ENCODE measurements at regions not wholly inside any gene's neighbourhood (a gene's known extent, or its start where the extent isn't known, plus 50 kb on each side); places are given as distances from the start of the nearest gene placed in this dataset.
A peak's percentile ranks its signal among the peaks of the same experiment; 100 is the strongest.

GRCh38 chr6:91476000-91476399, 889.1 kb upstream of the MAP3K7 start (continued):
- TF ChIP-seq FOXM1 (IDR thresholded peaks at IDR 0.05; ENCODE audit: low read depth, low read length) (no peak), RELA (IDR thresholded peaks at IDR 0.05; ENCODE audit: borderline replicate concordance, partially characterized antibody) (no peak), BMI1 (IDR thresholded peaks at IDR 0.05; ENCODE audit: borderline replicate concordance) (no peak), ZNF207 (IDR thresholded peaks at IDR 0.05; ENCODE audit: borderline replicate concordance) (no peak), NR2F1 (conservative IDR thresholded peaks at IDR 0.05) (no peak), MEF2B (IDR thresholded peaks at IDR 0.05; ENCODE audit: partially characterized antibody, poor library complexity, severe bottlenecking) (no peak), JUND (IDR thresholded peaks at IDR 0.05; ENCODE audit: low read depth, low read length) (no peak), BRCA1 (IDR thresholded peaks at IDR 0.05; ENCODE audit: low read depth, low read length) (no peak), RBBP5 (conservative IDR thresholded peaks at IDR 0.05) (no peak), ZSCAN29 (IDR thresholded peaks at IDR 0.05) (no peak), EGR1 (IDR thresholded peaks at IDR 0.05; ENCODE audit: borderline replicate concordance in 1 of 2, low read depth in 2 of 2, low read length in 2 of 2) (no peak), CBFB (IDR thresholded peaks at IDR 0.05; ENCODE audit: low read depth) (no peak), REST (IDR thresholded peaks at IDR 0.05; ENCODE audit: low read depth, low read length) (no peak), USF2 (IDR thresholded peaks at IDR 0.05; ENCODE audit: borderline replicate concordance, low read depth, low read length) (peak; percentile 57; the same call in 1 of the 2 replicates), BCL3 (IDR thresholded peaks at IDR 0.05; ENCODE audit: borderline replicate concordance, insufficient read depth, low read depth, low read length, poor library complexity, severe bottlenecking) (no peak), LARP7 (IDR thresholded peaks at IDR 0.05) (no peak), NFXL1 (IDR thresholded peaks at IDR 0.05; ENCODE audit: borderline replicate concordance) (no peak), IKZF1 (conservative IDR thresholded peaks at IDR 0.05) (0 out of 2 replicates have a peak, but pooled peaks have one; percentile 29), SIX5 (IDR thresholded peaks at IDR 0.05; ENCODE audit: low read depth, low read length, severe bottlenecking) (no peak), RUNX3 (IDR thresholded peaks at IDR 0.05; ENCODE audit: low read length) (0 out of 2 replicates have a peak, but pooled peaks have one; percentile 16), NR2C1 (IDR thresholded peaks at IDR 0.05) (no peak), TAF1 (IDR thresholded peaks at IDR 0.05; ENCODE audit: borderline replicate concordance, low read depth, low read length) (no peak), MXI1 (IDR thresholded peaks at IDR 0.05; ENCODE audit: low read depth, low read length) (no peak)
- TF ChIP-seq, protein P1, sequence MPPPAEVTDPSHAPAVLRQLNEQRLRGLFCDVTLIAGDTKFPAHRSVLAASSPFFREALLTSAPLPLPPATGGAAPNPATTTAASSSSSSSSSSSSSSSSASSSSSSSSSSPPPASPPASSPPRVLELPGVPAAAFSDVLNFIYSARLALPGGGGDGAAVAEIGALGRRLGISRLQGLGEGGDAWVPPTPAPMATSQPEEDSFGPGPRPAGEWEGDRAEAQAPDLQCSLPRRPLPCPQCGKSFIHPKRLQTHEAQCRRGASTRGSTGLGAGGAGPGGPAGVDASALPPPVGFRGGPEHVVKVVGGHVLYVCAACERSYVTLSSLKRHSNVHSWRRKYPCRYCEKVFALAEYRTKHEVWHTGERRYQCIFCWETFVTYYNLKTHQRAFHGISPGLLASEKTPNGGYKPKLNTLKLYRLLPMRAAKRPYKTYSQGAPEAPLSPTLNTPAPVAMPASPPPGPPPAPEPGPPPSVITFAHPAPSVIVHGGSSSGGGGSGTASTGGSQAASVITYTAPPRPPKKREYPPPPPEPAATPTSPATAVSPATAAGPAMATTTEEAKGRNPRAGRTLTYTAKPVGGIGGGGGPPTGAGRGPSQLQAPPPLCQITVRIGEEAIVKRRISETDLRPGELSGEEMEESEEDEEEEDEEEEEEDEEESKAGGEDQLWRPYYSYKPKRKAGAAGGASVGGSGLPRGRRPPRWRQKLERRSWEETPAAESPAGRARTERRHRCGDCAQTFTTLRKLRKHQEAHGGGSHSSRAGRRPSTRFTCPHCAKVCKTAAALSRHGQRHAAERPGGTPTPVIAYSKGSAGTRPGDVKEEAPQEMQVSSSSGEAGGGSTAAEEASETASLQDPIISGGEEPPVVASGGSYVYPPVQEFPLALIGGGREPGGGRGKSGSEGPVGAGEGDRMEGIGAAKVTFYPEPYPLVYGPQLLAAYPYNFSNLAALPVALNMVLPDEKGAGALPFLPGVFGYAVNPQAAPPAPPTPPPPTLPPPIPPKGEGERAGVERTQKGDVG (CRISPR knock-in tag; IDR thresholded peaks at IDR 0.05) = no peak

Measured in GM12878 (cell line).